ENCODE measurements at regions not wholly inside any gene's neighbourhood (a gene's known extent, or its start where the extent isn't known, plus 50 kb on each side); places are given as distances from the start of the nearest gene placed in this dataset.

DNA sequence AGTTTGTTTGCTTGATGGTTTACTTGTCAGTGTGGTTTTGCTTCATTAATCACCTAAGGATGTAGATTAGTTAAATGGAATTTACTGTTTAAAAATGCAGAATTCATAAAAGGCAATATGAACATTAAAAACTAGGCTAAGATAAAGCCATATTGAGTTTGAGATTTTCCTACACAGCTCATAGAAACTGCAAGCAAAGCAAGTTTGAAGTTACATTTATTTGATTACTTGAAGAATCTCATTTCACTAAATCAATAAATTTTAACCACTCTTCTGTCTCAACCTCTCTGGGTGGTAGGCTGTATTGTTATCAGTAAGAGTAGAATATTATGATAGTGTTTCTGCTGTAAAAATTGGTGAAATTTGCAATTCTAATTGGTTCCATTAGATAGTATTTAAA is 1180.7 kb upstream of the SLC10A2 start:
- TF ChIP-seq CEBPB (IDR thresholded peaks at IDR 0.05) (no peak), RAD21 (IDR thresholded peaks at IDR 0.05; ENCODE audit: low read depth) (no peak), ZBTB7A (IDR thresholded peaks at IDR 0.05; ENCODE audit: low read depth) (no peak), FOXM1 (IDR thresholded peaks at IDR 0.05; ENCODE audit: borderline replicate concordance, low read depth) (no peak)
- TF ChIP-seq, protein P1, sequence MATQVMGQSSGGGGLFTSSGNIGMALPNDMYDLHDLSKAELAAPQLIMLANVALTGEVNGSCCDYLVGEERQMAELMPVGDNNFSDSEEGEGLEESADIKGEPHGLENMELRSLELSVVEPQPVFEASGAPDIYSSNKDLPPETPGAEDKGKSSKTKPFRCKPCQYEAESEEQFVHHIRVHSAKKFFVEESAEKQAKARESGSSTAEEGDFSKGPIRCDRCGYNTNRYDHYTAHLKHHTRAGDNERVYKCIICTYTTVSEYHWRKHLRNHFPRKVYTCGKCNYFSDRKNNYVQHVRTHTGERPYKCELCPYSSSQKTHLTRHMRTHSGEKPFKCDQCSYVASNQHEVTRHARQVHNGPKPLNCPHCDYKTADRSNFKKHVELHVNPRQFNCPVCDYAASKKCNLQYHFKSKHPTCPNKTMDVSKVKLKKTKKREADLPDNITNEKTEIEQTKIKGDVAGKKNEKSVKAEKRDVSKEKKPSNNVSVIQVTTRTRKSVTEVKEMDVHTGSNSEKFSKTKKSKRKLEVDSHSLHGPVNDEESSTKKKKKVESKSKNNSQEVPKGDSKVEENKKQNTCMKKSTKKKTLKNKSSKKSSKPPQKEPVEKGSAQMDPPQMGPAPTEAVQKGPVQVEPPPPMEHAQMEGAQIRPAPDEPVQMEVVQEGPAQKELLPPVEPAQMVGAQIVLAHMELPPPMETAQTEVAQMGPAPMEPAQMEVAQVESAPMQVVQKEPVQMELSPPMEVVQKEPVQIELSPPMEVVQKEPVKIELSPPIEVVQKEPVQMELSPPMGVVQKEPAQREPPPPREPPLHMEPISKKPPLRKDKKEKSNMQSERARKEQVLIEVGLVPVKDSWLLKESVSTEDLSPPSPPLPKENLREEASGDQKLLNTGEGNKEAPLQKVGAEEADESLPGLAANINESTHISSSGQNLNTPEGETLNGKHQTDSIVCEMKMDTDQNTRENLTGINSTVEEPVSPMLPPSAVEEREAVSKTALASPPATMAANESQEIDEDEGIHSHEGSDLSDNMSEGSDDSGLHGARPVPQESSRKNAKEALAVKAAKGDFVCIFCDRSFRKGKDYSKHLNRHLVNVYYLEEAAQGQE (IDR thresholded peaks at IDR 0.05; ENCODE audit: low read depth) = no peak
- TF ChIP-seq, protein P2, sequence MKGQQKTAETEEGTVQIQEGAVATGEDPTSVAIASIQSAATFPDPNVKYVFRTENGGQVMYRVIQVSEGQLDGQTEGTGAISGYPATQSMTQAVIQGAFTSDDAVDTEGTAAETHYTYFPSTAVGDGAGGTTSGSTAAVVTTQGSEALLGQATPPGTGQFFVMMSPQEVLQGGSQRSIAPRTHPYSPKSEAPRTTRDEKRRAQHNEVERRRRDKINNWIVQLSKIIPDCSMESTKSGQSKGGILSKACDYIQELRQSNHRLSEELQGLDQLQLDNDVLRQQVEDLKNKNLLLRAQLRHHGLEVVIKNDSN (IDR thresholded peaks at IDR 0.05) = no peak

DNA sequence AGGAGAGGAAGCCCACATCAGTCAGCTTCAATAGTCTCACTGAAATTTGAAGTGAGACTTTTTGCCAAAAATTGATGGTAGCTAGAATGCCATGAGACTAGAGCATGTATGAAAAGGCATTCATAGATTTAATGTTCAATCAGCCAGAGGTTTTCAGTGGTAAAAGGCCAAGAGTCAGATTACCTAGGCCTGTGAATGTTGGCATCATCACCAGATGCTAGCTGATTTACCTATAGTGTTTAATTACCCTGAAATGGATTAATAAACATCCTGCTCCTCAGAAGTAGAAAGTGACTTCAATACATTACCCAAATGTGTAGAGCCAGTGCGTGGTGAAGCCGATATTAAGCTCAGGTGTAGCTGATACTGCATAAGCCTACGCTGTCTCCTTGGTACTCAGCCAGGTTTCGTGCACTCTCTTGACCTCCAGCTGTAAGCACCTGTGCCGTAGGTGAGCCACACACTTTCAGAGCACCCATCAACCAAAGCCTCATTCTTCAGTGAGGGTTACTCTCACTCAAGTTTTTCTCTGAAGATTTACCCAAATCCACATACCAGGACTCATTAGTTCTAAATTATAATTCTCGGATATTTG is 1140.3 kb upstream of the SLC10A2 start:
- no peak for TF ChIP-seq RAD21 (IDR thresholded peaks at IDR 0.05; ENCODE audit: low read depth)
- TF ChIP-seq NFIC (IDR thresholded peaks at IDR 0.05) = no peak
- TF ChIP-seq, protein P1 (IDR thresholded peaks at IDR 0.05; ENCODE audit: low read depth) = no peak
- no peak for TF ChIP-seq TEAD4 (IDR thresholded peaks at IDR 0.05)
- TF ChIP-seq, protein P3, sequence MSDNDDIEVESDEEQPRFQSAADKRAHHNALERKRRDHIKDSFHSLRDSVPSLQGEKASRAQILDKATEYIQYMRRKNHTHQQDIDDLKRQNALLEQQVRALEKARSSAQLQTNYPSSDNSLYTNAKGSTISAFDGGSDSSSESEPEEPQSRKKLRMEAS (IDR thresholded peaks at IDR 0.05) = no peak
- no peak for TF ChIP-seq EP300 (IDR thresholded peaks at IDR 0.05; ENCODE audit: borderline replicate concordance)
- TF ChIP-seq EGR1 (IDR thresholded peaks at IDR 0.05) = no peak
- TF ChIP-seq YY1 (IDR thresholded peaks at IDR 0.05; ENCODE audit: low read depth) = no peak
- TF ChIP-seq TCF12 (IDR thresholded peaks at IDR 0.05; ENCODE audit: low read depth) = no peak
- TF ChIP-seq ZBTB7A (IDR thresholded peaks at IDR 0.05; ENCODE audit: low read depth) = no peak
- no peak for TF ChIP-seq TAF1 (IDR thresholded peaks at IDR 0.05; ENCODE audit: low read depth)
- TF ChIP-seq, protein P2 (IDR thresholded peaks at IDR 0.05) = no peak
- no peak for TF ChIP-seq FOXM1 (IDR thresholded peaks at IDR 0.05; ENCODE audit: borderline replicate concordance, low read depth)
- TF ChIP-seq CREB1 (IDR thresholded peaks at IDR 0.05; ENCODE audit: low read depth) = no peak
- TF ChIP-seq CEBPB (IDR thresholded peaks at IDR 0.05) = no peak

DNA sequence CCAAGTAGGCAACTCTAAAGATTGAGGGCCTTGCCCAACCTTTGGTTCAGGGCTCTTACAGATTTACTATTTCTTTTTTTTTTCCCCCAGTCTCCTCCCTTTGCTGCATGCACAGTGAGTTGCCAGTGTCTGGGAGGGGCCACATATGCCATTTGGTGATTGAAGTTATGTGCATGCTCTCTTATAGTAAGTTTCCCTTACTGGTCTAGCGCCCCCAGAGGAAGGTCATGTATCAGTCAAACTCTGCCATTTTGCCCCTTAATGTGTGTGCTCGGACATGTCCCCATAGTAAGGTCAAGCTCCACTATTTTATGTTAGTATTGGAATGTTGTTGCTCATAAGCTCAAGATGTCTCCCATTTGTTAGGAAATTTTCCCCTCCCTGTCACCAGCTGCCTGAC is 1138.0 kb upstream of the SLC10A2 start:
- TF ChIP-seq EGR1 (IDR thresholded peaks at IDR 0.05) (no peak), TCF12 (IDR thresholded peaks at IDR 0.05; ENCODE audit: low read depth) (no peak), ZBTB7A (IDR thresholded peaks at IDR 0.05; ENCODE audit: low read depth) (no peak), TEAD4 (IDR thresholded peaks at IDR 0.05) (no peak), RAD21 (IDR thresholded peaks at IDR 0.05; ENCODE audit: low read depth) (no peak), FOXM1 (IDR thresholded peaks at IDR 0.05; ENCODE audit: borderline replicate concordance, low read depth) (no peak), CREB1 (IDR thresholded peaks at IDR 0.05; ENCODE audit: low read depth) (no peak), CEBPB (IDR thresholded peaks at IDR 0.05) (no peak), TAF1 (IDR thresholded peaks at IDR 0.05; ENCODE audit: low read depth) (no peak), EP300 (IDR thresholded peaks at IDR 0.05; ENCODE audit: borderline replicate concordance) (no peak), NFIC (IDR thresholded peaks at IDR 0.05) (no peak), YY1 (IDR thresholded peaks at IDR 0.05; ENCODE audit: low read depth) (no peak)
- TF ChIP-seq, protein P2 (IDR thresholded peaks at IDR 0.05) = no peak
- TF ChIP-seq, protein P1 (IDR thresholded peaks at IDR 0.05; ENCODE audit: low read depth) = no peak
- TF ChIP-seq, protein P3 (IDR thresholded peaks at IDR 0.05) = no peak

DNA sequence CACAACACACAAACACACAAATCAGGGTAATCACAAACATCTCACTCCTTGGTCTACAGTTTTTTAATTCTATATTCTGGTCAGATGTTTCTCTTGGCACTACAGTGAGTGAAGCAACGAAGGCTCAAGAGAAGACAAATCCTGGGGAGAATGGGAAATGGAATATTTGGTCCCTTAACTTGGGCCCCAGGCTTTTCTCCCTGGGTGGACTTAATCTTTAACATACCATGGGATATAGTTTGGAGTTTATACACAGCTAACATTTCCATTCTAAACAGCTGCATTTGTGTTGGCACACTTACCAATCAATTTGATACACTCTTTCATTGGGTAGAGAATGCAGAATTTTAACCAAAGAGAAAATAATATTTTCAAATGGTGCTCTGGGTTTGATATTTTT is 1132.6 kb upstream of the SLC10A2 start:
- no peak for TF ChIP-seq TEAD4 (IDR thresholded peaks at IDR 0.05)
- TF ChIP-seq TCF12 (IDR thresholded peaks at IDR 0.05; ENCODE audit: low read depth) = no peak
- TF ChIP-seq CEBPB (IDR thresholded peaks at IDR 0.05) = no peak
- no peak for TF ChIP-seq EP300 (IDR thresholded peaks at IDR 0.05; ENCODE audit: borderline replicate concordance)
- no peak for TF ChIP-seq ZBTB7A (IDR thresholded peaks at IDR 0.05; ENCODE audit: low read depth)
- TF ChIP-seq, protein P1 (IDR thresholded peaks at IDR 0.05; ENCODE audit: low read depth) = no peak
- TF ChIP-seq, protein P3 (IDR thresholded peaks at IDR 0.05) = no peak
- TF ChIP-seq EGR1 (IDR thresholded peaks at IDR 0.05) = no peak
- no peak for TF ChIP-seq CREB1 (IDR thresholded peaks at IDR 0.05; ENCODE audit: low read depth)
- no peak for TF ChIP-seq NFIC (IDR thresholded peaks at IDR 0.05)
- TF ChIP-seq RAD21 (IDR thresholded peaks at IDR 0.05; ENCODE audit: low read depth) = no peak
- TF ChIP-seq YY1 (IDR thresholded peaks at IDR 0.05; ENCODE audit: low read depth) = no peak
- TF ChIP-seq, protein P2 (IDR thresholded peaks at IDR 0.05) = no peak
- TF ChIP-seq TAF1 (IDR thresholded peaks at IDR 0.05; ENCODE audit: low read depth) = no peak
- no peak for TF ChIP-seq FOXM1 (IDR thresholded peaks at IDR 0.05; ENCODE audit: borderline replicate concordance, low read depth)
